ENCODE measurements at regions not wholly inside any gene's neighbourhood (a gene's known extent, or its start where the extent isn't known, plus 50 kb on each side); places are given as distances from the start of the nearest gene placed in this dataset.

DNA sequence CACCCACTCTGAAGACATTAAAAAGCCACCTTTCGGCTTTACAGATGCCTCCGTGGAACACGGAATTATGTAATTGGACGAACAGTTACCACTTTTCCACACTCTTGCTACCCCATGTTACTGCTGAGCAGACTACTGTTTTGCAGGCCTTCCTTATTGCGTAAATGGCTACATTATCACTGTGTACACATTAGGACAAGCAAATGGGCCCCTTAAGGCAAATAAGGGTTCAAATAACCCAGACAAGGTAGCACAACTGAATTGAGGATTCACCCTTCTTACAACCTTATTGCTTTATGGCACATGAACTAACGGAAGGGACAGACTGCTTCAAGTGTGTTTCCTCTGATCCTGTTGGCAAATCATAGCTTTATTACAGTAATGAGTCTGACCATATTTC is 832.2 kb upstream of the FANCL start:
- Histone ChIP-seq H3K79me2 (ENCODE audit: control insufficient read depth, insufficient read depth, low read length) (no peaks in the 10 kb centered on the region), H3K9me3 (ENCODE audit: control extremely low read depth in 1 of 3, control insufficient read depth in 2 of 3, insufficient read depth in 1 of 3, low read length in 2 of 3) (no peaks in the 10 kb centered on the region), H3K36me3 (replicated peaks in 1 of 2; ENCODE audit: control extremely low read depth in 1 of 2, control insufficient read depth in 1 of 2, extremely low read depth in 1 of 2, insufficient read depth in 2 of 2, low read length in 1 of 2) (no peaks in the 10 kb centered on the region), H4K20me1 (ENCODE audit: control insufficient read depth, insufficient read depth, low read length, poor library complexity, severe bottlenecking) (no peaks in the 10 kb centered on the region), H3K4me3 (ENCODE audit: control extremely low read depth in 1 of 5, extremely low read depth in 1 of 5, insufficient read depth in 1 of 5, low read depth in 2 of 5, low read length in 4 of 5) (no peak overlapping the region), H3K9ac (ENCODE audit: low read length) (no peak overlapping the region), H3K27ac (ENCODE audit: low read length in 2 of 2) (no peak overlapping the region), H3K4me1 (ENCODE audit: control insufficient read depth in 2 of 2, insufficient read depth in 2 of 2, low read length in 2 of 2) (no peaks in the 10 kb centered on the region), H3K4me2 (replicated peaks; ENCODE audit: low read depth, low read length, poor library complexity, severe bottlenecking) (no peak overlapping the region), H2AFZ (ENCODE audit: insufficient read depth, low read depth, low read length, poor library complexity, severe bottlenecking) (no peak overlapping the region), H3K27me3 (replicated peaks in 1 of 4; ENCODE audit: control extremely low read depth in 1 of 4, control insufficient read depth in 3 of 4, insufficient read depth in 4 of 4, low read length in 3 of 4) (no peaks in the 10 kb centered on the region)
- H3K4me1 Mint-ChIP-seq, result no peaks in the 10 kb centered on the region
- H3K9me3 Mint-ChIP-seq (ENCODE audit: insufficient read depth), result no peaks in the 10 kb centered on the region
- DNase-seq, result no peak
- H3K4me3 Mint-ChIP-seq, result no peak overlapping the region
- ChIA-PET CTCF (no interaction called here), POLR2A (no interaction called here)
- no peak overlapping the region for H3K27ac Mint-ChIP-seq
- intact Hi-C loops (cut with micrococcal nuclease), result no loop called here
- peaks cover 6% of the 10 kb centered on the region for H3K27me3 Mint-ChIP-seq
- 97% methylated on average over 5 of the region's 6 CpGs for WGBS (ENCODE audit: insufficient coverage)
- no peak for ATAC-seq (ENCODE audit: low read depth)
- TF ChIP-seq, protein P1, sequence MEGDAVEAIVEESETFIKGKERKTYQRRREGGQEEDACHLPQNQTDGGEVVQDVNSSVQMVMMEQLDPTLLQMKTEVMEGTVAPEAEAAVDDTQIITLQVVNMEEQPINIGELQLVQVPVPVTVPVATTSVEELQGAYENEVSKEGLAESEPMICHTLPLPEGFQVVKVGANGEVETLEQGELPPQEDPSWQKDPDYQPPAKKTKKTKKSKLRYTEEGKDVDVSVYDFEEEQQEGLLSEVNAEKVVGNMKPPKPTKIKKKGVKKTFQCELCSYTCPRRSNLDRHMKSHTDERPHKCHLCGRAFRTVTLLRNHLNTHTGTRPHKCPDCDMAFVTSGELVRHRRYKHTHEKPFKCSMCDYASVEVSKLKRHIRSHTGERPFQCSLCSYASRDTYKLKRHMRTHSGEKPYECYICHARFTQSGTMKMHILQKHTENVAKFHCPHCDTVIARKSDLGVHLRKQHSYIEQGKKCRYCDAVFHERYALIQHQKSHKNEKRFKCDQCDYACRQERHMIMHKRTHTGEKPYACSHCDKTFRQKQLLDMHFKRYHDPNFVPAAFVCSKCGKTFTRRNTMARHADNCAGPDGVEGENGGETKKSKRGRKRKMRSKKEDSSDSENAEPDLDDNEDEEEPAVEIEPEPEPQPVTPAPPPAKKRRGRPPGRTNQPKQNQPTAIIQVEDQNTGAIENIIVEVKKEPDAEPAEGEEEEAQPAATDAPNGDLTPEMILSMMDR (IDR thresholded peaks at IDR 0.05), result no peak
- no peak for TF ChIP-seq EZH2 (IDR thresholded peaks at IDR 0.05; ENCODE audit: borderline replicate concordance, insufficient read depth, low read depth, low read length, poor library complexity, severe bottlenecking)

DNA sequence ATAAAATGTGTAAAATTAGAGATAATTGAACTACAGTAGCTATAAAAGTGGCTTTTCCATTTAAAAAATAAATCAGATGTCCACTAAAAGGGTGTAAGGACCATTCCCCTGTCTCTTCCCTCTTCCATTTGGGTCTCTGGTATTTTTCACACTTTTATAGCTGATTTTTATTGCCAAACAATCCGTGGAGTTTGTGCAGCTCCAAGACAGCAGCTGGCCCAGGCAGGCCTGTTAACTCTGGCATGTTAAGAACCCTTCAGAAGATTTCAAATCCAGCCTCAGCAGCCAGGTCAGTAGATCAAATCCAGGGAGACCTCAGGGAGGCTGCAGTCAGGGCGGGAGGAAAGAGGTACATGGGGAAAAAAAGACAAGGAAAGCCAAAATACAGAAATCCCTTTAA is 827.1 kb upstream of the FANCL start:
- no peaks in the 10 kb centered on the region for H3K27me3 ChIP-seq (replicated peaks in 1 of 4; ENCODE audit: control extremely low read depth in 1 of 4, control insufficient read depth in 3 of 4, insufficient read depth in 4 of 4, low read length in 3 of 4)
- H3K36me3 ChIP-seq (replicated peaks in 1 of 2; ENCODE audit: control extremely low read depth in 1 of 2, control insufficient read depth in 1 of 2, extremely low read depth in 1 of 2, insufficient read depth in 2 of 2, low read length in 1 of 2), result no peaks in the 10 kb centered on the region
- H3K9me3 ChIP-seq (ENCODE audit: control extremely low read depth in 1 of 3, control insufficient read depth in 2 of 3, insufficient read depth in 1 of 3, low read length in 2 of 3), result no peaks in the 10 kb centered on the region
- ChIA-PET POLR2A (no interaction called here), CTCF (no interaction called here)
- H3K27ac ChIP-seq (ENCODE audit: low read length in 2 of 2), result no peak overlapping the region
- DNase-seq, result no peak
- H3K4me2 ChIP-seq (replicated peaks; ENCODE audit: low read depth, low read length, poor library complexity, severe bottlenecking), result no peak overlapping the region
- intact Hi-C loops (cut with micrococcal nuclease), result no loop called here
- no peak overlapping the region for H2AFZ ChIP-seq (ENCODE audit: insufficient read depth, low read depth, low read length, poor library complexity, severe bottlenecking)
- H3K4me3 ChIP-seq (ENCODE audit: control extremely low read depth in 1 of 5, extremely low read depth in 1 of 5, insufficient read depth in 1 of 5, low read depth in 2 of 5, low read length in 4 of 5), result no peak overlapping the region
- Mint-ChIP-seq H3K4me3 (no peak overlapping the region), H3K9me3 (ENCODE audit: insufficient read depth) (no peaks in the 10 kb centered on the region), H3K27me3 (peaks cover 6% of the 10 kb centered on the region), H3K27ac (no peak overlapping the region), H3K4me1 (no peaks in the 10 kb centered on the region)
- WGBS (ENCODE audit: insufficient coverage), result 89% methylated on average over 1 of the region's 2 CpGs
- H4K20me1 ChIP-seq (ENCODE audit: control insufficient read depth, insufficient read depth, low read length, poor library complexity, severe bottlenecking), result no peaks in the 10 kb centered on the region
- no peak for ATAC-seq (ENCODE audit: low read depth)
- no peak overlapping the region for H3K9ac ChIP-seq (ENCODE audit: low read length)
- H3K4me1 ChIP-seq (ENCODE audit: control insufficient read depth in 2 of 2, insufficient read depth in 2 of 2, low read length in 2 of 2), result no peaks in the 10 kb centered on the region
- no peak for TF ChIP-seq EZH2 (IDR thresholded peaks at IDR 0.05; ENCODE audit: borderline replicate concordance, insufficient read depth, low read depth, low read length, poor library complexity, severe bottlenecking)
- TF ChIP-seq, protein P1 (IDR thresholded peaks at IDR 0.05), result no peak
- H3K79me2 ChIP-seq (ENCODE audit: control insufficient read depth, insufficient read depth, low read length), result no peaks in the 10 kb centered on the region
